Cardiac muscle cell (in vitro differentiated cells and primary cell): ENCODE measurements at regions not wholly inside any gene's neighbourhood (a gene's known extent, or its start where the extent isn't known, plus 50 kb on each side); places are given as distances from the start of the nearest gene placed in this dataset.

Experiments
- DNase-seq, 2 donors: peaks; one replicate each; pipeline versions ENCODE4 v3.0.0 to v3.0.0-alpha.2; 2010 to 2017; ENCODE audit warnings: low read depth in 1 of 2, low spot score in 1 of 2
- H3K27ac ChIP-seq: fragments of 200-600 bp; sonication (generic); 2 replicates; pipeline ENCODE4 v1.5.1; 2016
- H3K27me3 ChIP-seq: fragments of 200-600 bp; sonication (generic); 2 replicates; pipeline ENCODE4 v1.6.0; 2016; ENCODE audit warnings: control low read depth
- H3K36me3 ChIP-seq: fragments of 200-600 bp; sonication (generic); 2 replicates; pipeline ENCODE4 v1.5.1; 2016; ENCODE audit warnings: control low read depth
- H3K4me1 ChIP-seq: fragments of 200-600 bp; sonication (generic); 2 replicates; pipeline ENCODE4 v1.8.1; 2017; ENCODE audit warnings: low read depth, mild to moderate bottlenecking, mixed run types
- H3K4me3 ChIP-seq: fragments of 200-600 bp; sonication (generic); 2 replicates; pipeline ENCODE4 v1.5.1; 2016; ENCODE audit warnings: mild to moderate bottlenecking
- H3K9me3 ChIP-seq: fragments of 200-600 bp; sonication (generic); 2 replicates; pipeline ENCODE4 v1.5.1; 2017; ENCODE audit warnings: low read depth, mild to moderate bottlenecking, control low read depth
- TF ChIP-seq, protein P1 (sequence below): IDR thresholded peaks from 2 replicates; pipeline ENCODE4 v1.5.1; 2012; ENCODE audit warnings: low read depth, mild to moderate bottlenecking, low read length

- H3K4me1 ChIP-seq: peaks cover 6% of the 10 kb centered on the region
Observed at GRCh38 chr15:61697796-61698195, 362.5 kb downstream of the VPS13C start.

GRCh38 chr15:61689067-61689466 lies 371.2 kb downstream of the VPS13C start:
- no peak for DNase-seq
- peaks cover 6% of the 10 kb centered on the region for H3K4me1 ChIP-seq
- TF ChIP-seq, protein P1, sequence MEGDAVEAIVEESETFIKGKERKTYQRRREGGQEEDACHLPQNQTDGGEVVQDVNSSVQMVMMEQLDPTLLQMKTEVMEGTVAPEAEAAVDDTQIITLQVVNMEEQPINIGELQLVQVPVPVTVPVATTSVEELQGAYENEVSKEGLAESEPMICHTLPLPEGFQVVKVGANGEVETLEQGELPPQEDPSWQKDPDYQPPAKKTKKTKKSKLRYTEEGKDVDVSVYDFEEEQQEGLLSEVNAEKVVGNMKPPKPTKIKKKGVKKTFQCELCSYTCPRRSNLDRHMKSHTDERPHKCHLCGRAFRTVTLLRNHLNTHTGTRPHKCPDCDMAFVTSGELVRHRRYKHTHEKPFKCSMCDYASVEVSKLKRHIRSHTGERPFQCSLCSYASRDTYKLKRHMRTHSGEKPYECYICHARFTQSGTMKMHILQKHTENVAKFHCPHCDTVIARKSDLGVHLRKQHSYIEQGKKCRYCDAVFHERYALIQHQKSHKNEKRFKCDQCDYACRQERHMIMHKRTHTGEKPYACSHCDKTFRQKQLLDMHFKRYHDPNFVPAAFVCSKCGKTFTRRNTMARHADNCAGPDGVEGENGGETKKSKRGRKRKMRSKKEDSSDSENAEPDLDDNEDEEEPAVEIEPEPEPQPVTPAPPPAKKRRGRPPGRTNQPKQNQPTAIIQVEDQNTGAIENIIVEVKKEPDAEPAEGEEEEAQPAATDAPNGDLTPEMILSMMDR: no peak

More at GRCh38 chr15:61697796-61698195, 362.5 kb downstream of the VPS13C start:
- no peaks in the 10 kb centered on the region for H3K36me3 ChIP-seq
- H3K27me3 ChIP-seq: no peaks in the 10 kb centered on the region
- H3K9me3 ChIP-seq: no peaks in the 10 kb centered on the region
- no peak for DNase-seq
- no peak overlapping the region for H3K4me3 ChIP-seq
- TF ChIP-seq, protein P1: no peak
- H3K27ac ChIP-seq: no peak overlapping the region

GRCh38 chr15:61687651-61688050 lies 372.6 kb downstream of the VPS13C start:
- Histone ChIP-seq H3K27me3 (no peaks in the 10 kb centered on the region), H3K27ac (no peak overlapping the region), H3K9me3 (no peaks in the 10 kb centered on the region), H3K4me1 (peaks cover 6% of the 10 kb centered on the region), H3K4me3 (no peak overlapping the region), H3K36me3 (no peaks in the 10 kb centered on the region)
- DNase-seq: no peak
- TF ChIP-seq, protein P1: no peak

More at GRCh38 chr15:61689067-61689466, 371.2 kb downstream of the VPS13C start:
- Histone ChIP-seq H3K4me3 (no peak overlapping the region), H3K27ac (no peak overlapping the region), H3K9me3 (no peaks in the 10 kb centered on the region), H3K36me3 (no peaks in the 10 kb centered on the region), H3K27me3 (no peaks in the 10 kb centered on the region)

- DNase-seq: no peak
- H3K4me3 ChIP-seq: no peak overlapping the region
- H3K27ac ChIP-seq: no peak overlapping the region
- H3K9me3 ChIP-seq: no peaks in the 10 kb centered on the region
- TF ChIP-seq, protein P1: no peak
- H3K4me1 ChIP-seq: peaks cover 6% of the 10 kb centered on the region
- H3K36me3 ChIP-seq: no peaks in the 10 kb centered on the region
- no peaks in the 10 kb centered on the region for H3K27me3 ChIP-seq
Observed at GRCh38 chr15:61687124-61687523, 373.1 kb downstream of the VPS13C start.

- Histone ChIP-seq H3K4me3 (no peak overlapping the region), H3K27ac (no peak overlapping the region), H3K9me3 (no peaks in the 10 kb centered on the region), H3K36me3 (no peaks in the 10 kb centered on the region), H3K4me1 (peaks cover 6% of the 10 kb centered on the region), H3K27me3 (no peaks in the 10 kb centered on the region)
- TF ChIP-seq, protein P1: no peak
- no peak for DNase-seq
Observed at GRCh38 chr15:61685971-61686370, 374.3 kb downstream of the VPS13C start.

DNA sequence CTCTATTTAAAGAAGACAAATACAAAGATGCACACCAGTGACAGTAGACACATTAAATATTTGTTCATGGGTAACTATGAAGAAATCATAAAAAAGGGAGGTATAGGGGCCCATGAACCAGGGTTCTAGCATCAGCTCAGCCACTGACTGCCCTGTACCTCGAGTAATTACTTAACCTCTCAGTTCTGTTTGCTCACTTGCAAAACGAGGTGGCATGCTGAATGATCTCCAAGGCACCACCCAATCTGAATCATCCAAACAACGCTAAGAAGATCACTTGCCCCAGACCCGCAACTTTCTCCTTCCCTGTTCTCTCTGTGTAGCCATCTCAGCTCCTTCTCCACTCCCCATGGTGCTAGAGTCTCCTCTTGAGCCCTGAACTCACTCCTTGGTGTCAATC lies 374.7 kb downstream of the VPS13C start:
- no peaks in the 10 kb centered on the region for H3K27me3 ChIP-seq
- no peak overlapping the region for H3K4me3 ChIP-seq
- H3K27ac ChIP-seq: no peak overlapping the region
- H3K9me3 ChIP-seq: no peaks in the 10 kb centered on the region
- no peaks in the 10 kb centered on the region for H3K36me3 ChIP-seq
- H3K4me1 ChIP-seq: peaks cover 6% of the 10 kb centered on the region
- TF ChIP-seq, protein P1: no peak
- no peak for DNase-seq
